SK-N-SH (cell line): ENCODE measurements at regions not wholly inside any gene's neighbourhood (a gene's known extent, or its start where the extent isn't known, plus 50 kb on each side); places are given as distances from the start of the nearest gene placed in this dataset.

Experiments
- CTCF ChIA-PET: fragments of 300-600, 350-600 bp; formaldehyde crosslinking; extraction: SDS; loops from one replicate; lab custom pipeline; 2021; lab: Yijun Ruan, JAX
- POLR2A ChIA-PET: fragments of 350-600 bp; sonication (Branson Sonifier 250); formaldehyde crosslinking; extraction: SDS; loops from one replicate; lab custom pipeline; 2020; ENCODE audit warnings: antibody characterized with exemption, inconsistent platforms; lab: Yijun Ruan, JAX
- DNase-seq: peaks from one replicate; pipeline ENCODE4 v3.0.0; 2012
- H2AFZ ChIP-seq: fragments of 200-600 bp; sonication (generic); 2 replicates; pipeline ENCODE4 v1.8.1; 2016; ENCODE audit warnings: antibody characterized with exemption, mild to moderate bottlenecking, low read depth
- H3F3A ChIP-seq: fragments of 200-600 bp; sonication (generic); replicated peaks from 2 replicates; pipeline ENCODE3; 2016; ENCODE audit warnings: antibody characterized with exemption, mild to moderate bottlenecking; ENCODE audit not compliant: insufficient read depth
- H3K27ac ChIP-seq, 2 experiments: fragments of 200-500 bp in 1 of 2; fragments of 200-600 bp in 1 of 2; sonication (Bioruptor generic) in 1 of 2; sonication (generic), shearing (Covaris generic) in 1 of 2; 2 replicates each; pipeline versions ENCODE4 v1.5.1 to v1.6.1; 2014 to 2016; ENCODE audit warnings: low read depth in 2 of 2, inconsistent platforms in 1 of 2, low read length in 1 of 2, mild to moderate bottlenecking in 1 of 2, mixed read lengths in 1 of 2
- H3K27me3 ChIP-seq: fragments of 200-600 bp; sonication (generic), shearing (Covaris generic); 2 replicates; pipeline ENCODE4 v1.6.1; 2016; ENCODE audit warnings: mixed run types; ENCODE audit not compliant: insufficient read depth
- H3K36me3 ChIP-seq, 2 experiments: fragments of 200-500 bp in 1 of 2; fragments of 200-600 bp in 1 of 2; sonication (Bioruptor generic) in 1 of 2; sonication (generic) in 1 of 2; replicated peaks in 1 of 2; 2 replicates each; pipeline versions ENCODE3 to v1.5.1; 2014 to 2016; ENCODE audit warnings: low read length in 1 of 2, mild to moderate bottlenecking in 1 of 2; ENCODE audit not compliant: insufficient read depth in 2 of 2, control insufficient read depth in 1 of 2
- H3K4me1 ChIP-seq, 2 experiments: fragments of 200-500 bp in 1 of 2; fragments of 200-600 bp in 1 of 2; sonication (Bioruptor generic) in 1 of 2; sonication (generic), shearing (Covaris generic) in 1 of 2; 2 replicates each; pipeline versions ENCODE4 v1.5.1 to v1.6.1; 2014 to 2016; ENCODE audit warnings: low read depth in 1 of 2, low read length in 1 of 2, mixed run types in 1 of 2; ENCODE audit not compliant: insufficient read depth in 2 of 2, control insufficient read depth in 1 of 2
- H3K4me2 ChIP-seq: fragments of 200-600 bp; sonication (generic), shearing (Covaris generic); 2 replicates; pipeline ENCODE4 v1.6.1; 2017; ENCODE audit warnings: mixed run types
- H3K4me3 ChIP-seq, 2 experiments: fragments of 200-500 bp in 1 of 2; fragments of 200-600 bp in 1 of 2; sonication (Bioruptor generic) in 1 of 2; sonication (generic), shearing (Covaris generic) in 1 of 2; 2 replicates each; pipeline versions ENCODE4 v1.5.1 to v1.8.1; 2014 to 2016; ENCODE audit warnings: low read depth in 2 of 2, inconsistent platforms in 1 of 2, low read length in 1 of 2, mild to moderate bottlenecking in 1 of 2, mixed read lengths in 1 of 2, moderate library complexity in 1 of 2
- H3K79me2 ChIP-seq: fragments of 200-600 bp; sonication (generic); 2 replicates; pipeline ENCODE4 v1.8.1; 2017; ENCODE audit warnings: mild to moderate bottlenecking; ENCODE audit not compliant: insufficient read depth
- H3K9ac ChIP-seq: fragments of 200-600 bp; sonication (generic); 2 replicates; pipeline ENCODE4 v1.6.1; 2017; ENCODE audit warnings: mixed run types
- H3K9me2 ChIP-seq: fragments of 200-600 bp; sonication (generic); 2 replicates; pipeline ENCODE4 v1.6.1; 2017; ENCODE audit warnings: mixed run types
- H3K9me3 ChIP-seq: fragments of 200-600 bp; sonication (generic); 2 replicates; pipeline ENCODE4 v1.6.1; 2017; ENCODE audit warnings: mixed run types, mild to moderate bottlenecking, moderate library complexity
- H4K20me1 ChIP-seq: fragments of 200-600 bp; sonication (generic); 2 replicates; pipeline ENCODE4 v1.6.1; 2017; ENCODE audit warnings: mild to moderate bottlenecking, mixed run types; ENCODE audit not compliant: insufficient read depth
- EP300 ChIP-seq, 2 experiments: IDR thresholded peaks; 2 replicates each; pipeline versions ENCODE4 v1.4.0 to v1.6.1; 2012; ENCODE audit warnings: borderline replicate concordance in 1 of 2, low read depth in 1 of 2, low read length in 1 of 2
- JUND ChIP-seq: IDR thresholded peaks from 2 replicates; pipeline ENCODE4 v1.4.0; 2012
- MEF2A ChIP-seq: IDR thresholded peaks from 2 replicates; pipeline ENCODE4 v1.4.0; 2012; ENCODE audit warnings: low read depth, borderline replicate concordance
- RXRA ChIP-seq: IDR thresholded peaks from 2 replicates; pipeline ENCODE4 v1.4.0; 2012; ENCODE audit warnings: low read depth, mild to moderate bottlenecking, borderline replicate concordance
- USF2 ChIP-seq: fragments of 150-350 bp; IDR thresholded peaks from 2 replicates; pipeline ENCODE4 v1.6.1; 2017; ENCODE audit warnings: antibody characterized with exemption, low read length, low read depth, borderline replicate concordance
- WGBS: methylation state at CpG from one replicate; pipeline ENCODE4 v1.1.6; 2017; ENCODE audit warnings: low lambda C conversion rate; 5-methylcytosine and 5-hydroxymethylcytosine counted together

DNA sequence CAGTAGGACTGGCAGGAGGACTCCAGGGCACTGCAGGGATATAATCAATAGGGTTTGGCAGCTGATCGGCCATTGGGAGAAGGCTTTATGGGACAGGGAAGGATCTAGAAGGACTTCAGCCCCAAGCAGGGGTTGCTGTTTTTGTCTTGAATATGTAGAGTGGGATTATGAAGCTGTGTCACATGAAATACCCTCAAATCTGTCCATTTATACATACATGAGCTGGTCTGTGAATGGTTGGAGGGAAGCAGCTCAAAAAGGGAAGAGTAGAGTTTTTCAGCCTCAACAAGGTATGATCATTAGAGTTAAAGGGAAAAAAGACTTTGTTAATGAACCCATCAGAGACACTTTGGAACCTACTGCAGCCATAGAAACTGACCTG, 98.2 kb upstream of the ZNF217 start:
- DNase-seq, result no peak
- no peak for TF ChIP-seq JUND
- no peak for TF ChIP-seq RXRA
- TF ChIP-seq EP300 (IDR thresholded peaks at IDR 0.05; ENCODE audit: borderline replicate concordance in 1 of 2, low read depth in 1 of 2, low read length in 1 of 2), result no peak
- WGBS, result 82% methylated on average over 1 of the region's 1 CpG
- ChIA-PET CTCF (interaction anchor here (1.1 kb wide), 1 partner anchor 57 kb away, joined by 3 read pairs; no protein-coding TSS in a partner anchor), POLR2A (no interaction called here)
- H3K27ac ChIP-seq, result no peak overlapping the region
- no peaks in the 10 kb centered on the region for H3K79me2 ChIP-seq
- no peaks in the 10 kb centered on the region for H3K9me3 ChIP-seq
- no peak overlapping the region for H2AFZ ChIP-seq
- H3K4me1 ChIP-seq, result peaks cover 0 to 2% of the 10 kb centered on the region in 2 experiments; a peak in 1 of 4 replicates
- H3K36me3 ChIP-seq, result no peaks in the 10 kb centered on the region
- H4K20me1 ChIP-seq, result no peaks in the 10 kb centered on the region
- H3F3A ChIP-seq, result peaks cover 3% of the 10 kb centered on the region
- no peaks in the 10 kb centered on the region for H3K27me3 ChIP-seq
- H3K9ac ChIP-seq, result no peak overlapping the region
- H3K9me2 ChIP-seq, result no peaks in the 10 kb centered on the region
- no peak overlapping the region for H3K4me2 ChIP-seq
- no peak overlapping the region for H3K4me3 ChIP-seq

DNA sequence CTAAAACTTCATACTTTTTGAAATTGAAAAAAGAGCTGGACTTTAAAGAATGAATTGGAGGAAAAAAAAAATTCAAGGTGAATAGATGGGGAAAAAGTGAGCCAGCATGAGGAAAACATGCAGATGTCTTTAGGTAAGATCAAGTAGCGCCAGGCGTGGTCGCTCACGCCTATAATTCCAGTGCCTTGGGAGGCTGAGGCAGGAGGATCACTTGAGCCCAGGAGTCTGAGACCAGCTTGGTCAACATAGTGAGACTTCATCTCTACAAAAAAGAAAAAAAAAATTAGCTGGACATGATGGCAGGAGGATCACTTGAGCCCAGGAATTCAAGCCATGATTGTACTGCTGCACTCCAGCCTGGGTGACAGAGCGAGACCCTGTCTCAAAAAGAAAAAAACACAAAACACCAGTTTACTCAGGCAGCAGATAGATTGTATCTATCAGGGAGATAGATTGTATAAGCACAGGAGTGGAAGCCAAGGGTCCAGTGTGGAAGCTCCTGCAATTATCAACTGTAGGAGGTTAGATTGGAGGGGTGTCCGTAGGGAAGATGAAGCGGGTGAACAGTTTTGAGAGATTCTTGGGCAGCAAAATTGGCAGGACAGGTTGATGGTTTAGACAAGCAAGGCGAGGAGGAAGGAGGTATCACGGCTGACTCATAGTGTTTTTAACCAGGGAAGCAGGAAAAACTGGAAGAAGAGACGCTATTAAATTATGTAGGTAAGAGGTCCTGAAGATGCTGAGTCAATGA, 97.6 kb upstream of the ZNF217 start:
- TF ChIP-seq USF2 (no peak), MEF2A (peak; percentile 22; the same call in 1 of the 2 replicates)
- no peaks in the 10 kb centered on the region for H3K9me2 ChIP-seq
- 79% methylated on average over 10 of the region's 10 CpGs for WGBS
- no peaks in the 10 kb centered on the region for H3K36me3 ChIP-seq
- H2AFZ ChIP-seq, result no peak overlapping the region
- no peaks in the 10 kb centered on the region for H3K79me2 ChIP-seq
- DNase-seq, result no peak
- no peaks in the 10 kb centered on the region for H3K9me3 ChIP-seq
- peaks cover 0 to 2% of the 10 kb centered on the region in 2 experiments; a peak in 1 of 4 replicates for H3K4me1 ChIP-seq
- H3K4me3 ChIP-seq, result no peak overlapping the region
- H3K4me2 ChIP-seq, result no peak overlapping the region
- POLR2A ChIA-PET, result no interaction called here
- H3K27me3 ChIP-seq, result no peaks in the 10 kb centered on the region
- H3F3A ChIP-seq, result peaks cover 3% of the 10 kb centered on the region
- H3K27ac ChIP-seq, result no peak overlapping the region
- H4K20me1 ChIP-seq, result no peaks in the 10 kb centered on the region
- H3K9ac ChIP-seq, result no peak overlapping the region
- CTCF ChIA-PET, result interaction anchor here (1.1 to 1.2 kb wide), 2 partner anchors 9 to 56 kb away, joined by 3 to 5 read pairs; no protein-coding TSS in a partner anchor

GRCh38 chr20:53688085-53688484, 94.4 kb upstream of the ZNF217 start:
- Histone ChIP-seq H4K20me1 (no peaks in the 10 kb centered on the region), H3K4me2 (no peak overlapping the region), H3K9ac (no peak overlapping the region), H3K36me3 (no peaks in the 10 kb centered on the region), H3K79me2 (no peaks in the 10 kb centered on the region), H3K9me2 (no peaks in the 10 kb centered on the region), H3K4me1 (no peaks in the 10 kb centered on the region; a peak in 1 of 4 replicates), H3K4me3 (no peak overlapping the region), H3F3A (no peaks in the 10 kb centered on the region), H3K27me3 (no peaks in the 10 kb centered on the region), H2AFZ (no peak overlapping the region), H3K9me3 (no peaks in the 10 kb centered on the region), H3K27ac (no peak overlapping the region)
- WGBS, result 100% methylated on average over 1 of the region's 1 CpG
- POLR2A ChIA-PET, result no interaction called here
- DNase-seq, result no peak
- CTCF ChIA-PET, result interaction anchor here (0.9 to 1.3 kb wide), 2 partner anchors 9 to 14 kb away, joined by 3 read pairs; no protein-coding TSS in a partner anchor
- TF ChIP-seq MEF2A (no peak), USF2 (no peak)
